ENCODE measurements at regions not wholly inside any gene's neighbourhood (a gene's known extent, or its start where the extent isn't known, plus 50 kb on each side); places are given as distances from the start of the nearest gene placed in this dataset.

DNA sequence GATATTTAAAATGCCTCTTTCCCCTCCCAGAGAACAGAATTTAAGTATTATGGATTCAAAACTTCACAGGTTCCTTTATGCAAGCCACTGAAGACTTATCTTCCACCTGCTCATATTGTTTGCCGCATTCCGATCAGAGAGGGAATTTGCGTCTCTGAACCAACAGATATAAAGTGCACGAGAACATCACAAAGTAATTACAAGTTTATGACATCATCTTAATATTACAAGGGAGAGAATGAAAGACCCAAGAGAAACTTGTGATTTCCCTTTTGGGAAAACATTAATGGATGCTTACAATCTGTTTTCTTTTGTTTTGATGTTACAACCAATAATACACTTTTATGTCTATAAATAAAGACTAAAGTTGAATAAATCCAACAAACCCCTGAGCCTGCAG is 631.0 kb downstream of the BCL11A start:
- TF ChIP-seq, protein P1, sequence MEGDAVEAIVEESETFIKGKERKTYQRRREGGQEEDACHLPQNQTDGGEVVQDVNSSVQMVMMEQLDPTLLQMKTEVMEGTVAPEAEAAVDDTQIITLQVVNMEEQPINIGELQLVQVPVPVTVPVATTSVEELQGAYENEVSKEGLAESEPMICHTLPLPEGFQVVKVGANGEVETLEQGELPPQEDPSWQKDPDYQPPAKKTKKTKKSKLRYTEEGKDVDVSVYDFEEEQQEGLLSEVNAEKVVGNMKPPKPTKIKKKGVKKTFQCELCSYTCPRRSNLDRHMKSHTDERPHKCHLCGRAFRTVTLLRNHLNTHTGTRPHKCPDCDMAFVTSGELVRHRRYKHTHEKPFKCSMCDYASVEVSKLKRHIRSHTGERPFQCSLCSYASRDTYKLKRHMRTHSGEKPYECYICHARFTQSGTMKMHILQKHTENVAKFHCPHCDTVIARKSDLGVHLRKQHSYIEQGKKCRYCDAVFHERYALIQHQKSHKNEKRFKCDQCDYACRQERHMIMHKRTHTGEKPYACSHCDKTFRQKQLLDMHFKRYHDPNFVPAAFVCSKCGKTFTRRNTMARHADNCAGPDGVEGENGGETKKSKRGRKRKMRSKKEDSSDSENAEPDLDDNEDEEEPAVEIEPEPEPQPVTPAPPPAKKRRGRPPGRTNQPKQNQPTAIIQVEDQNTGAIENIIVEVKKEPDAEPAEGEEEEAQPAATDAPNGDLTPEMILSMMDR (IDR thresholded peaks at IDR 0.05; ENCODE audit: low read length) = no peak
- TF ChIP-seq EZH2 (IDR thresholded peaks at IDR 0.05; ENCODE audit: borderline replicate concordance, low read length) = no peak

Data from OCI-LY1 (cell line).